ENCODE measurements at regions not wholly inside any gene's neighbourhood (a gene's known extent, or its start where the extent isn't known, plus 50 kb on each side); places are given as distances from the start of the nearest gene placed in this dataset.

GRCh38 chr13:62799038-62799535 lies 1383.4 kb upstream of the PCDH20 start:
- TF ChIP-seq, protein P1, sequence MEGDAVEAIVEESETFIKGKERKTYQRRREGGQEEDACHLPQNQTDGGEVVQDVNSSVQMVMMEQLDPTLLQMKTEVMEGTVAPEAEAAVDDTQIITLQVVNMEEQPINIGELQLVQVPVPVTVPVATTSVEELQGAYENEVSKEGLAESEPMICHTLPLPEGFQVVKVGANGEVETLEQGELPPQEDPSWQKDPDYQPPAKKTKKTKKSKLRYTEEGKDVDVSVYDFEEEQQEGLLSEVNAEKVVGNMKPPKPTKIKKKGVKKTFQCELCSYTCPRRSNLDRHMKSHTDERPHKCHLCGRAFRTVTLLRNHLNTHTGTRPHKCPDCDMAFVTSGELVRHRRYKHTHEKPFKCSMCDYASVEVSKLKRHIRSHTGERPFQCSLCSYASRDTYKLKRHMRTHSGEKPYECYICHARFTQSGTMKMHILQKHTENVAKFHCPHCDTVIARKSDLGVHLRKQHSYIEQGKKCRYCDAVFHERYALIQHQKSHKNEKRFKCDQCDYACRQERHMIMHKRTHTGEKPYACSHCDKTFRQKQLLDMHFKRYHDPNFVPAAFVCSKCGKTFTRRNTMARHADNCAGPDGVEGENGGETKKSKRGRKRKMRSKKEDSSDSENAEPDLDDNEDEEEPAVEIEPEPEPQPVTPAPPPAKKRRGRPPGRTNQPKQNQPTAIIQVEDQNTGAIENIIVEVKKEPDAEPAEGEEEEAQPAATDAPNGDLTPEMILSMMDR (IDR thresholded peaks at IDR 0.05), result no peak
- TF ChIP-seq POLR2A (IDR thresholded peaks at IDR 0.05), result no peak

All from ovary (tissue), 3 donors.